ENCODE measurements at regions not wholly inside any gene's neighbourhood (a gene's known extent, or its start where the extent isn't known, plus 50 kb on each side); places are given as distances from the start of the nearest gene placed in this dataset.

DNA sequence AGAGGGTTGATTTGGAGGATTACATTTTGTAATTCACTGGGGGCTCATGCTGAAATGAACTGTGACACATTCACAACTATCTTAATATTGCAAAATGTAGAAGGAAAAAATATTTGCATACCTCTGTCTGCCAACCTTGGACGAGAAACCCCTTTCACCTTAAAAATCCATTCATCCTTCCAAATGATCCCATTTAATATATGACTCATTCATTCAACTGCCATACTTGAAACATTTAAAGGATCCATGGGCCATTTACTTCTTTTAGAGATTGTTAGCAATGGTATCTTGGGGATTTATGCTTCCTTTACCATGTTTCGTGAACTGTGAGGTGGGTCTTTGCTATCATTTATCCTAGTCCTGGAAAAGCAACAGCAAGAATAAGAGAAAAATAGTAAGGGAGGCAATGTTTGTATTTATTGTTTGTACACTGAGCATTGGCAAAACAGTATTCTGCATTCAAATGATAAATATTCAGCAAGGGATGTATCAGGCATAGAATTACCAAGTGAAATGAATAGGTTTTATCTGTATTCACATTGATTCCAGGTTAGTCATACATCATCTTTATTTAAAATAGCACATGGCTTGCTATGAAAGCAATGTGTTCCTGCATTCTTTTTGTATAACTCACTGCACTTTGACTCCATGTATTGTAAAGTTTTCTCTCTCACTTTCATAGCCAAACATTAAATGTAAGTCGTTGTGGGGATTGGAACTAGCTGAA, 378.1 kb downstream of the NSUN3 start:
- DNase-seq (ENCODE audit: low spot score): no peak
- Histone ChIP-seq H4K20me1 (replicated peaks; ENCODE audit: insufficient read depth) (no peaks in the 10 kb centered on the region), H3K36me3 (ENCODE audit: insufficient read depth) (no peaks in the 10 kb centered on the region), H3K4me2 (no peak overlapping the region), H3F3A (replicated peaks; ENCODE audit: low read depth) (no peaks in the 10 kb centered on the region), H2AFZ (no peak overlapping the region), H3K27ac (ENCODE audit: low read depth) (no peak overlapping the region), H3K4me1 (ENCODE audit: insufficient read depth) (no peaks in the 10 kb centered on the region), H3K79me2 (replicated peaks; ENCODE audit: insufficient read depth) (no peaks in the 10 kb centered on the region), H3K9me2 (ENCODE audit: insufficient read depth) (peaks cover 15% of the 10 kb centered on the region; the same call in 1 of the 2 replicates), H3K27me3 (ENCODE audit: insufficient read depth) (no peaks in the 10 kb centered on the region), H3K4me3 (no peak overlapping the region)
- H3K4me1 Mint-ChIP-seq: no peaks in the 10 kb centered on the region
- H3K9me3 Mint-ChIP-seq: peaks cover 3% of the 10 kb centered on the region; the same call in 1 of the 3 replicates
- no peak overlapping the region for H3K27ac Mint-ChIP-seq
- H3K4me3 Mint-ChIP-seq: no peak overlapping the region
- no peaks in the 10 kb centered on the region for H3K36me3 Mint-ChIP-seq (ENCODE audit: low read depth)
- no peak for TF ChIP-seq NANOG (IDR thresholded peaks at IDR 0.05; ENCODE audit: borderline replicate concordance)
- TF ChIP-seq CTCF (conservative IDR thresholded peaks at IDR 0.05; ENCODE audit: low read depth in 2 of 2): no peak
- TF ChIP-seq POLR2AphosphoS5 (IDR thresholded peaks at IDR 0.05; ENCODE audit: low read depth): no peak
- no peak for TF ChIP-seq CREB1 (CRISPR knock-in tag; IDR thresholded peaks at IDR 0.05; ENCODE audit: low read depth)
- no peak for TF ChIP-seq ZNF331 (CRISPR knock-in tag; IDR thresholded peaks at IDR 0.05; ENCODE audit: low read depth)
- no peak for TF ChIP-seq EZH2phosphoT487 (IDR thresholded peaks at IDR 0.05; ENCODE audit: unreplicated experiment)
- no peak for TF ChIP-seq EZH2 (IDR thresholded peaks at IDR 0.05; ENCODE audit: low read depth, unreplicated experiment)
- no peak for TF ChIP-seq ZNF114 (CRISPR knock-in tag; IDR thresholded peaks at IDR 0.05)
- no peak for TF ChIP-seq ETS1 (IDR thresholded peaks at IDR 0.05)
- TF ChIP-seq, protein P1, sequence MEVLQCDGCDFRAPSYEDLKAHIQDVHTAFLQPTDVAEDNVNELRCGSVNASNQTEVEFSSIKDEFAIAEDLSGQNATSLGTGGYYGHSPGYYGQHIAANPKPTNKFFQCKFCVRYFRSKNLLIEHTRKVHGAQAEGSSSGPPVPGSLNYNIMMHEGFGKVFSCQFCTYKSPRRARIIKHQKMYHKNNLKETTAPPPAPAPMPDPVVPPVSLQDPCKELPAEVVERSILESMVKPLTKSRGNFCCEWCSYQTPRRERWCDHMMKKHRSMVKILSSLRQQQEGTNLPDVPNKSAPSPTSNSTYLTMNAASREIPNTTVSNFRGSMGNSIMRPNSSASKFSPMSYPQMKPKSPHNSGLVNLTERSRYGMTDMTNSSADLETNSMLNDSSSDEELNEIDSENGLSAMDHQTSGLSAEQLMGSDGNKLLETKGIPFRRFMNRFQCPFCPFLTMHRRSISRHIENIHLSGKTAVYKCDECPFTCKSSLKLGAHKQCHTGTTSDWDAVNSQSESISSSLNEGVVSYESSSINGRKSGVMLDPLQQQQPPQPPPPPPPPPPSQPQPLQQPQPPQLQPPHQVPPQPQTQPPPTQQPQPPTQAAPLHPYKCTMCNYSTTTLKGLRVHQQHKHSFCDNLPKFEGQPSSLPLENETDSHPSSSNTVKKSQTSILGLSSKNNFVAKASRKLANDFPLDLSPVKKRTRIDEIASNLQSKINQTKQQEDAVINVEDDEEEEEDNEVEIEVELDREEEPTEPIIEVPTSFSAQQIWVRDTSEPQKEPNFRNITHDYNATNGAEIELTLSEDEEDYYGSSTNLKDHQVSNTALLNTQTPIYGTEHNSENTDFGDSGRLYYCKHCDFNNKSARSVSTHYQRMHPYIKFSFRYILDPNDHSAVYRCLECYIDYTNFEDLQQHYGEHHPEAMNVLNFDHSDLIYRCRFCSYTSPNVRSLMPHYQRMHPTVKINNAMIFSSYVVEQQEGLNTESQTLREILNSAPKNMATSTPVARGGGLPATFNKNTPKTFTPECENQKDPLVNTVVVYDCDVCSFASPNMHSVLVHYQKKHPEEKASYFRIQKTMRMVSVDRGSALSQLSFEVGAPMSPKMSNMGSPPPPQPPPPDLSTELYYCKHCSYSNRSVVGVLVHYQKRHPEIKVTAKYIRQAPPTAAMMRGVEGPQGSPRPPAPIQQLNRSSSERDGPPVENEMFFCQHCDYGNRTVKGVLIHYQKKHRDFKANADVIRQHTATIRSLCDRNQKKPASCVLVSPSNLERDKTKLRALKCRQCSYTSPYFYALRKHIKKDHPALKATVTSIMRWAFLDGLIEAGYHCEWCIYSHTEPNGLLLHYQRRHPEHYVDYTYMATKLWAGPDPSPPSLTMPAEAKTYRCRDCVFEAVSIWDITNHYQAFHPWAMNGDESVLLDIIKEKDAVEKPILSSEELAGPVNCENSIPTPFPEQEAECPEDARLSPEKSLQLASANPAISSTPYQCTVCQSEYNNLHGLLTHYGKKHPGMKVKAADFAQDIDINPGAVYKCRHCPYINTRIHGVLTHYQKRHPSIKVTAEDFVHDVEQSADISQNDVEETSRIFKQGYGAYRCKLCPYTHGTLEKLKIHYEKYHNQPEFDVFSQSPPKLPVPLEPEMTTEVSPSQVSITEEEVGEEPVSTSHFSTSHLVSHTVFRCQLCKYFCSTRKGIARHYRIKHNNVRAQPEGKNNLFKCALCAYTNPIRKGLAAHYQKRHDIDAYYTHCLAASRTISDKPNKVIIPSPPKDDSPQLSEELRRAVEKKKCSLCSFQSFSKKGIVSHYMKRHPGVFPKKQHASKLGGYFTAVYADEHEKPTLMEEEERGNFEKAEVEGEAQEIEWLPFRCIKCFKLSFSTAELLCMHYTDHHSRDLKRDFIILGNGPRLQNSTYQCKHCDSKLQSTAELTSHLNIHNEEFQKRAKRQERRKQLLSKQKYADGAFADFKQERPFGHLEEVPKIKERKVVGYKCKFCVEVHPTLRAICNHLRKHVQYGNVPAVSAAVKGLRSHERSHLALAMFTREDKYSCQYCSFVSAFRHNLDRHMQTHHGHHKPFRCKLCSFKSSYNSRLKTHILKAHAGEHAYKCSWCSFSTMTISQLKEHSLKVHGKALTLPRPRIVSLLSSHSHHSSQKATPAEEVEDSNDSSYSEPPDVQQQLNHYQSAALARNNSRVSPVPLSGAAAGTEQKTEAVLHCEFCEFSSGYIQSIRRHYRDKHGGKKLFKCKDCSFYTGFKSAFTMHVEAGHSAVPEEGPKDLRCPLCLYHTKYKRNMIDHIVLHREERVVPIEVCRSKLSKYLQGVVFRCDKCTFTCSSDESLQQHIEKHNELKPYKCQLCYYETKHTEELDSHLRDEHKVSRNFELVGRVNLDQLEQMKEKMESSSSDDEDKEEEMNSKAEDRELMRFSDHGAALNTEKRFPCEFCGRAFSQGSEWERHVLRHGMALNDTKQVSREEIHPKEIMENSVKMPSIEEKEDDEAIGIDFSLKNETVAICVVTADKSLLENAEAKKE (CRISPR knock-in tag; IDR thresholded peaks at IDR 0.05): no peak
- no peak for TF ChIP-seq STAT1 (IDR thresholded peaks at IDR 0.05; ENCODE audit: unreplicated experiment)
- TF ChIP-seq REST (IDR thresholded peaks at IDR 0.05; ENCODE audit: unreplicated experiment): no peak
- TF ChIP-seq JUNB (IDR thresholded peaks at IDR 0.05; ENCODE audit: unreplicated experiment): no peak
- no peaks in the 10 kb centered on the region for H3K27me3 Mint-ChIP-seq (ENCODE audit: insufficient read depth, low read depth, poor library complexity)
- no peak for ATAC-seq

Data from GM23338 (cell line).